WTC11 (cell line): ENCODE measurements at regions not wholly inside any gene's neighbourhood (a gene's known extent, or its start where the extent isn't known, plus 50 kb on each side); places are given as distances from the start of the nearest gene placed in this dataset.
"Not testable (repeated sequence)": the region's sequence is repeated elsewhere in the genome, so short reads cannot be mapped to it uniquely, and the experiment has no call there.

ENCODE experiments used
- CTCF ChIP-seq: fragments of 200-600 bp; IDR thresholded peaks from 2 replicates; pipeline ENCODE4 v1.8.0; 2022; ENCODE audit warnings: antibody characterized with exemption
- E2F1 ChIP-seq: sonication (generic); formaldehyde crosslinking; IDR thresholded peaks from 2 replicates; pipeline ENCODE4 v1.8.0; 2022; ENCODE audit warnings: mild to moderate bottlenecking, missing genetic modification reagents
- E2F4 ChIP-seq: sonication (generic); formaldehyde crosslinking; IDR thresholded peaks from 2 replicates; pipeline ENCODE4 v1.8.1; 2022; ENCODE audit warnings: low read depth, mild to moderate bottlenecking, moderate library complexity, missing genetic modification reagents, borderline replicate concordance
- ESRRA ChIP-seq: sonication (generic); formaldehyde crosslinking; IDR thresholded peaks from 2 replicates; pipeline ENCODE4 v1.8.1; 2022; ENCODE audit warnings: mild to moderate bottlenecking, missing genetic modification reagents, borderline replicate concordance
- ETV6 ChIP-seq: sonication (generic); formaldehyde crosslinking; IDR thresholded peaks from 2 replicates; pipeline ENCODE4 v1.8.1; 2022; ENCODE audit warnings: mild to moderate bottlenecking, missing genetic modification reagents
- IRF2 ChIP-seq: sonication (generic); formaldehyde crosslinking; IDR thresholded peaks from 2 replicates; pipeline ENCODE4 v1.8.0; 2022; ENCODE audit warnings: low read depth, missing genetic modification reagents, borderline replicate concordance
- KAT7 ChIP-seq: sonication (generic); formaldehyde crosslinking; IDR thresholded peaks from 2 replicates; pipeline ENCODE4 v1.8.1; 2023; ENCODE audit warnings: missing genetic modification reagents, mild to moderate bottlenecking, borderline replicate concordance
- NFE2L1 ChIP-seq: sonication (generic); formaldehyde crosslinking; IDR thresholded peaks from 2 replicates; pipeline ENCODE4 v1.8.1; 2023; ENCODE audit warnings: missing genetic modification reagents
- SP1 ChIP-seq: sonication (generic); formaldehyde crosslinking; conservative IDR thresholded peaks from 2 replicates; pipeline ENCODE4 v1.8.1; 2022; ENCODE audit warnings: missing genetic modification reagents
- TCF7 ChIP-seq: sonication (generic); formaldehyde crosslinking; IDR thresholded peaks from 2 replicates; pipeline ENCODE4 v1.8.0; 2022; ENCODE audit warnings: mild to moderate bottlenecking, low read depth, missing genetic modification reagents, moderate library complexity
- USF1 ChIP-seq: sonication (generic); formaldehyde crosslinking; IDR thresholded peaks from 2 replicates; pipeline ENCODE4 v1.8.0; 2022; ENCODE audit warnings: mild to moderate bottlenecking, missing genetic modification reagents
- ZNF396 ChIP-seq: fragments of 250-450 bp; sonication (Bioruptor Pico); IDR thresholded peaks from 2 replicates; pipeline ENCODE4 v1.8.0; 2021; ENCODE audit warnings: mild to moderate bottlenecking, moderate library complexity, borderline replicate concordance

- not testable (repeated sequence) for TF ChIP-seq TCF7 (CRISPR knock-in tag); SP1 (CRISPR knock-in tag); KAT7 (CRISPR knock-in tag); CTCF; NFE2L1; E2F4 (CRISPR knock-in tag); ZNF396 (CRISPR knock-in tag); ETV6 (CRISPR knock-in tag); USF1 (CRISPR knock-in tag); ESRRA (CRISPR knock-in tag); E2F1 (CRISPR knock-in tag); IRF2 (CRISPR knock-in tag)
Observed at GRCh38 chr9:67171721-67172120, 179.4 kb upstream of the SPATA31A3 start.
